ENCODE measurements at regions not wholly inside any gene's neighbourhood (a gene's known extent, or its start where the extent isn't known, plus 50 kb on each side); places are given as distances from the start of the nearest gene placed in this dataset.

GRCh38 chr6:11393713-11394627 is 143.6 kb upstream of the TMEM170B start:
- intact Hi-C loops (cut with DNase I) = no loop called here
- no peak for DNase-seq (ENCODE audit: low spot score)

- DNase-seq (ENCODE audit: low spot score) = no peak
- intact Hi-C loops (cut with DNase I) = no loop called here
These were observed 144.6 kb upstream of the TMEM170B start for GRCh38 chr6:11392778-11393507.

GRCh38 chr6:11391934-11392777 is 145.4 kb upstream of the TMEM170B start:
- no peak for DNase-seq (ENCODE audit: low spot score)
- intact Hi-C loops (cut with DNase I) = no loop called here

GRCh38 chr6:11389977-11390376 is 147.6 kb upstream of the TMEM170B start:
- DNase-seq (ENCODE audit: low spot score) = no peak
- intact Hi-C loops (cut with DNase I) = no loop called here

GRCh38 chr6:11388983-11389944 is 148.3 kb upstream of the TMEM170B start:
- intact Hi-C loops (cut with DNase I) = no loop called here
- no peak for DNase-seq (ENCODE audit: low spot score)

GRCh38 chr6:11387707-11388430 is 149.7 kb upstream of the TMEM170B start:
- DNase-seq (ENCODE audit: low spot score) = no peak
- intact Hi-C loops (cut with DNase I) = no loop called here

GRCh38 chr6:11386726-11387125 is 150.8 kb upstream of the TMEM170B start:
- intact Hi-C loops (cut with DNase I) = no loop called here

GRCh38 chr6:11386323-11386722 is 151.2 kb upstream of the TMEM170B start:
- no peak for DNase-seq (ENCODE audit: low spot score)
- intact Hi-C loops (cut with DNase I) = no loop called here

More at GRCh38 chr6:11386726-11387125, 150.8 kb upstream of the TMEM170B start:
- DNase-seq (ENCODE audit: low spot score) = no peak

GRCh38 chr6:11384531-11385309 is 152.3 kb upstream of the NEDD9 start:
- intact Hi-C loops (cut with DNase I) = no loop called here
- no peak for DNase-seq (ENCODE audit: low spot score)

GRCh38 chr6:11381801-11382513 is 149.5 kb upstream of the NEDD9 start:
- intact Hi-C loops (cut with DNase I) = no loop called here
- no peak for DNase-seq (ENCODE audit: low spot score)

- DNase-seq (ENCODE audit: low spot score) = no peak
- intact Hi-C loops (cut with DNase I) = no loop called here
These were observed 148.7 kb upstream of the NEDD9 start for GRCh38 chr6:11380969-11381744.

GRCh38 chr6:11380549-11380948 is 148.1 kb upstream of the NEDD9 start:
- no peak for DNase-seq (ENCODE audit: low spot score)
- intact Hi-C loops (cut with DNase I) = no loop called here

- intact Hi-C loops (cut with DNase I) = loop anchor here in 1 of 2 donors (10.0 kb wide), 1 partner anchor 55 kb away; no protein-coding TSS in a partner anchor
- no peak for DNase-seq (ENCODE audit: low spot score)
These were observed 147.3 kb upstream of the NEDD9 start for GRCh38 chr6:11379805-11380204.

- intact Hi-C loops (cut with DNase I) = loop anchor here in 1 of 2 donors (10.0 kb wide), 1 partner anchor 56 kb away; no protein-coding TSS in a partner anchor
- DNase-seq (ENCODE audit: low spot score) = no peak
These were observed 146.2 kb upstream of the NEDD9 start for GRCh38 chr6:11378639-11379038.
